ENCODE measurements at regions not wholly inside any gene's neighbourhood (a gene's known extent, or its start where the extent isn't known, plus 50 kb on each side); places are given as distances from the start of the nearest gene placed in this dataset.

DNA sequence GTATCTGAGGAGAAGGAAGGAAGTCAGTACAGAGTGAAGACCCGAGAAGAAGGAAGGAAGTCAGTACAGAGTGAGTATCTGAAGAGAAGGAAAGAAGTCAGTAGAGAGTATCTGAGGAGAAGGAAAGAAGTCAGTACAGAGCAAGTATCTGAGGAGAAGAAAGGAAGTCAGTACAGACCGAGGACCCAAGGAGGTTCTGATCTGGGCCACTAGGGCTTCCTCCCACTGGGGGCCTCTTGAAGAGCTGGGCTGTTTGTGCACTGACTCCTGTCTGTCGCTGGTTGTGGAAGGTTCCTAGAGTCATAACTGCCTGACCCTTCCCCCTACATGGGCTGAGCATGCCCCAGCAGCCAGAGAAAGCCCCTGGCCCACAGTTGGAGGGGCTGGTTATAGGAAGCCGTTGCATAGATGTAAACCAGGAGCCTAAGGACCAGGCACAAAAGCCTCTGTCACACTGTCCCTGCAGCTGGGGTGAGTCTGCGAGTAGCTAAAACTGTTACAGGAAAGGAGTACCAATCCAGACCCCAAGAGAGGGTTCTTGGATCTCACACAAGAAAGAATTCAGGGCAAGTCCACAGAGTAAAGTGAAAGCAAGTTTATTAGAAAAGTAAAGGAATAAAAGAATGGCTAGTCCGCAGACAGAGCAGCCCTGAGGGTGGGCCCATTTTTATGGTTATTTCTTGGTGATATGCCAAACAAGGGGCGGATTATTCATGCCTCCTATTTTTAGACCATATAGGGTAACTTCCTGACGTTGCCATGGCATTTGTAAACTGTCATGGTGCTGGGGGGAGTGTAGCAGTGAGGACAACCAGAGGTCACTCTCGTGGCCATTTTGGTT is 395.9 kb downstream of the PREX1 start:
- no peak for DNase-seq (ENCODE audit: low spot score)
- in situ Hi-C loops (cut with MboI; ENCODE audit: low sequenced_read_pairs, unreplicated experiment): no loop called here
- TF ChIP-seq, protein P1, sequence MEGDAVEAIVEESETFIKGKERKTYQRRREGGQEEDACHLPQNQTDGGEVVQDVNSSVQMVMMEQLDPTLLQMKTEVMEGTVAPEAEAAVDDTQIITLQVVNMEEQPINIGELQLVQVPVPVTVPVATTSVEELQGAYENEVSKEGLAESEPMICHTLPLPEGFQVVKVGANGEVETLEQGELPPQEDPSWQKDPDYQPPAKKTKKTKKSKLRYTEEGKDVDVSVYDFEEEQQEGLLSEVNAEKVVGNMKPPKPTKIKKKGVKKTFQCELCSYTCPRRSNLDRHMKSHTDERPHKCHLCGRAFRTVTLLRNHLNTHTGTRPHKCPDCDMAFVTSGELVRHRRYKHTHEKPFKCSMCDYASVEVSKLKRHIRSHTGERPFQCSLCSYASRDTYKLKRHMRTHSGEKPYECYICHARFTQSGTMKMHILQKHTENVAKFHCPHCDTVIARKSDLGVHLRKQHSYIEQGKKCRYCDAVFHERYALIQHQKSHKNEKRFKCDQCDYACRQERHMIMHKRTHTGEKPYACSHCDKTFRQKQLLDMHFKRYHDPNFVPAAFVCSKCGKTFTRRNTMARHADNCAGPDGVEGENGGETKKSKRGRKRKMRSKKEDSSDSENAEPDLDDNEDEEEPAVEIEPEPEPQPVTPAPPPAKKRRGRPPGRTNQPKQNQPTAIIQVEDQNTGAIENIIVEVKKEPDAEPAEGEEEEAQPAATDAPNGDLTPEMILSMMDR (IDR thresholded peaks at IDR 0.05; ENCODE audit: borderline replicate concordance, control extremely low read depth, extremely low read depth, insufficient read depth, missing control alignments): no peak

DNA sequence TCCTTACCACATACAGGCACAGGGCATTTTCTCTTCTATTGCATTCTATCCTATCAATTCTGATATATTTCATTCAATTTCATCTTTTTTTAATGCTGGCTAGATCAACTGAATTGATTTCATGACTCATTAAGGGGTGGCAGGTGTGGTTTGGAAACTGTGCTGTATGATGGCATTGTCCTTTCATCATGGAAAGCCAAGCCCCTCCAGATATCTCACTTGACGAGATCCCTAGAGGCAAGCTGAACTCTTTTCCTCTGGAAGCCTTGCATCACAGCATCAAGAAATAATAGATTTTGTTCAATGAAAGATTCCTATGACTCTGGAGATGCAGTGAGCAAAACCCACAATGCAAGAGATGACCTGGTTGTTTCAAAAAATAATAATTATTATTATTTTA is 401.2 kb downstream of the PREX1 start:
- no peak for DNase-seq (ENCODE audit: low spot score)
- TF ChIP-seq, protein P1 (IDR thresholded peaks at IDR 0.05; ENCODE audit: borderline replicate concordance, control extremely low read depth, extremely low read depth, insufficient read depth, missing control alignments): no peak
- in situ Hi-C loops (cut with MboI; ENCODE audit: low sequenced_read_pairs, unreplicated experiment): no loop called here

DNA sequence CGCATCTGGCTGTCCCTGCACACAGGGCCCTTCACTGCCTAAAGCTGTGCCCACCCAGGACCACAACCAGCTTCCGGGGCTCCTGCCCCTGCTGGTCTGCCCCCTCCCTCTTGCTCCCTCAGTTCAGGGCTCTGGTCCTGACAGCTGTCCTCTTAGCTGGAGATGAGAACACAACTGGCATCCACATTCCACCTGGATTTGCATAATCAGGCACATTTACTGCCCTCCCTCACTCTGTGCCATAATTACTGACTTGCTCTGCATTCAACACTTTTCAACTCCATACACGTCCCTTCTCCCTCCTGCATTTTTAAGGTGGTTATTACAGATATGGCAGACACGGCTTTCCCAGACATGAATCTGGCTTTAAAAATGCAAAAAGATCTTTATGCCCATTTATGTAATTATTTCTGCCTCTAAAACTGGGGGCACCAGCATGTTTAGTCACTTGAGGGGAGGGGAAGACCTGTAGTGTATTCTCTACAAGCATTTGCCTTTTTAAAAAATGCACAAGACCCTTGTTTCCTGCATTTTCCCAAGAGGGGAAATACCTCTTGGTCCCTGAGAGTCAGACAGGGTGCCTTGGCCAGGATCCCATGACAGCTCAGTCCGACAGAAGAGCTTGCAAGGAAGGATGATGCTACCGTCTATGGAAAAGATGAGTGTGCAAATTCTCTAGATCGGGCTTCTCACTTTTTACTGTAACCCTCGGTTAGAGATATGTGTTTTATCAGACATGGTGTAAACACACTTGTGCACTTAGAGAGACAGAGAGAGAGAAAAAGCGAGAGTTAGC is 401.8 kb downstream of the PREX1 start:
- in situ Hi-C loops (cut with MboI; ENCODE audit: low sequenced_read_pairs, unreplicated experiment): no loop called here
- TF ChIP-seq, protein P1 (IDR thresholded peaks at IDR 0.05; ENCODE audit: borderline replicate concordance, control extremely low read depth, extremely low read depth, insufficient read depth, missing control alignments): no peak

DNA sequence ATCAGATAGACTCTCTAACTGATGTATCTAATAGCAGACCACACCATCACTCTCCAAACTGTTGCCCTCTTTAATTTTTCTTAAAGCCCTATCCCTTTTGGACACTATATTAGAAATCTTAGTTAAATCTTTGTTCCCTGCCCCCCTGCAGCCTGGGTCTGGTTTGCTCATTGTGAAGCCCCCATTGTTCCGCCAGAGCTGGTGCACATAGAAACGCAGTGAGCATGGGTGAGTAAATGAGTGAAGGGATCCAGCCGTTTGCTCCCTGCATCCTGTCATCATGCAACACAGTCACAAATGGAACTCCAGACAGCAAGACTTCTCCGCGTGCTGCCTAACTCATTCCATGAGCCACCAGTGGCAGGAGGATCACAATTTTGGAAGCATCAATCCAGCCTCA is 402.5 kb downstream of the PREX1 start:
- in situ Hi-C loops (cut with MboI; ENCODE audit: low sequenced_read_pairs, unreplicated experiment): no loop called here
- TF ChIP-seq, protein P1 (IDR thresholded peaks at IDR 0.05; ENCODE audit: borderline replicate concordance, control extremely low read depth, extremely low read depth, insufficient read depth, missing control alignments): no peak
- no peak for DNase-seq (ENCODE audit: low spot score)

More for the DNA sequence above, 401.8 kb downstream of the PREX1 start:
- no peak for DNase-seq (ENCODE audit: low spot score)

DNA sequence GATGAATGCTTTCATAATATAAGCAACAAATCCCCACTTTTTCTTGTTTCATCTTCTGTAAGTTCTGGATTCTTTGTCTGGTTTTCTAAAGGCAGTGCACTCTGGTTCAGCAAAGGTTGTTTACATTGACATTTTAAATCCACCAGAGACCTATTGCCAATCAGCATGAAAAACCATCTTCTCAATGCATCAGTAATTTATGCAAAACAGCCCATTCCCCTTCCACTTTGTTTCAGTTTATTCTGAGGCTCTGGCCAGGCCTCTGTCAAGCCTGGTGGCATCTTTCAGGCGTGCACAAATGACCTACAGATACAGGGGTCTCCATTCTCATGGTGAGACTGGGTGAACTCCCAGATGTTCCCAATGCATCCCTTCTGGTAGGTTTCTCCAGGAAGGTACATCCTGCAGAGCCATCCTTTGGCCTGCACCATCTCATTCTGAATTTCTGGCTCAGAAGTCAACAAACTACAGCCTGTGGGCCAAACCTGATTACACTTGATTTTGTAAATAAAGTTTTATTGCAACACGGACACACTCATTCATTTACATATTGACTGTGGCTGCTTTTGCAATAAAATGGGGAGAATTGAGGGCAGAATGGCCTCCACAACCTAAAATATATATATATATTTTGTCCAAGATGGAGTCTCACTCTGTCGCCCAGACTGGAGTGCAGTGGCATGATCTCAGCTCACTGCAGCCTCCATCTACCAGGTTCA is 405.4 kb downstream of the PREX1 start:
- TF ChIP-seq, protein P1 (IDR thresholded peaks at IDR 0.05; ENCODE audit: borderline replicate concordance, control extremely low read depth, extremely low read depth, insufficient read depth, missing control alignments): no peak
- no peak for DNase-seq (ENCODE audit: low spot score)
- in situ Hi-C loops (cut with MboI; ENCODE audit: low sequenced_read_pairs, unreplicated experiment): no loop called here

DNA sequence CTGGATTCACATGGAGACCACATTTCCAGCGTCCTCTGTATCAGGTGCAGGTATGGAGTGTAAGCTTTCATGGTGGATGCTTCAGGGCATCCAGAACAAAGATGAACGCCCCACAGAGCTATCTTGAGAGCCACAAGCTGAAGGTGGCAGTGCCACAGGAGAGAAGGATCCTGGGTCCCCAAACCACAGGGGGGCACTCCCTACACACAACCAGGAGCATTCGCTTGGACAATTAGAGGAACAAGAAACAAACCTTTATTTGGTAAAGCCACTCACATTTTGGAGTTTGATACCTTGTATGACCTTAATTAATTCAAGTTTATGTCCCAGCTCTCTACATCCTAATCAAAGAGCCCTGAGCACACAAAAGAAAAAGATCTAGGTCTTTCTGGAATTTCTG is 406.3 kb downstream of the PREX1 start:
- in situ Hi-C loops (cut with MboI; ENCODE audit: low sequenced_read_pairs, unreplicated experiment): no loop called here
- no peak for DNase-seq (ENCODE audit: low spot score)
- TF ChIP-seq, protein P1 (IDR thresholded peaks at IDR 0.05; ENCODE audit: borderline replicate concordance, control extremely low read depth, extremely low read depth, insufficient read depth, missing control alignments): no peak
